SHP77 (cell line): ENCODE measurements at regions not wholly inside any gene's neighbourhood (a gene's known extent, or its start where the extent isn't known, plus 50 kb on each side); places are given as distances from the start of the nearest gene placed in this dataset.

ENCODE experiments used
- DNase-seq, 2 experiments: peaks; one replicate each; lab custom pipeline; 2025; lab: John Stamatoyannopoulos, UW

- peak in 1 of 2 experiments; percentile 17 for DNase-seq
Measured at GRCh38 chr5:124663101-124663506, 83.3 kb downstream of the ZNF608 start.

GRCh38 chr5:124662181-124662781, 84.2 kb downstream of the ZNF608 start:
- DNase-seq, result peak; percentile 44 to 53

- peak; percentile 53 to 64 for DNase-seq
Measured at GRCh38 chr5:124661317-124662141, 84.9 kb downstream of the ZNF608 start.

GRCh38 chr5:124660229-124661093, 86.0 kb downstream of the ZNF608 start:
- peak in 1 of 2 experiments; percentile 65 for DNase-seq

DNA sequence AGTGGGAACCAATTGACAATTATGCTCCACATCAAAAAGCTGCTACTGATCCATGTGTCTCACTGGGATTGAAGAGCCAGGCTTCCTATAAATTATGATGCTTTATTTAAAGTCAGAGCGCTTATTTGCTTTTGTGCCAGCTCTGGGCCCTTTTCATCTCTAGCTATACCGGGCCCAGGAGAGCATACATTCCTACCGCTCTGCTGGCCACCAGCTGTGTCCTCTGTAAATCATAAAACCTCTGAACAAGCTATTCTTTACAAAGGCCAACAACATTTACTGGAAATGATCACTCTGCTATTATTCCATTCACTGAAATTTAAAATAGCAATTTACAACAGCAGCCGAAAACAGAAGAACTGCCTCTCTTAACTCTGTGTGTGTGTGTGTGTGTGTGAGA, 86.6 kb downstream of the ZNF608 start:
- peak; percentile 71 to 74 for DNase-seq

DNA sequence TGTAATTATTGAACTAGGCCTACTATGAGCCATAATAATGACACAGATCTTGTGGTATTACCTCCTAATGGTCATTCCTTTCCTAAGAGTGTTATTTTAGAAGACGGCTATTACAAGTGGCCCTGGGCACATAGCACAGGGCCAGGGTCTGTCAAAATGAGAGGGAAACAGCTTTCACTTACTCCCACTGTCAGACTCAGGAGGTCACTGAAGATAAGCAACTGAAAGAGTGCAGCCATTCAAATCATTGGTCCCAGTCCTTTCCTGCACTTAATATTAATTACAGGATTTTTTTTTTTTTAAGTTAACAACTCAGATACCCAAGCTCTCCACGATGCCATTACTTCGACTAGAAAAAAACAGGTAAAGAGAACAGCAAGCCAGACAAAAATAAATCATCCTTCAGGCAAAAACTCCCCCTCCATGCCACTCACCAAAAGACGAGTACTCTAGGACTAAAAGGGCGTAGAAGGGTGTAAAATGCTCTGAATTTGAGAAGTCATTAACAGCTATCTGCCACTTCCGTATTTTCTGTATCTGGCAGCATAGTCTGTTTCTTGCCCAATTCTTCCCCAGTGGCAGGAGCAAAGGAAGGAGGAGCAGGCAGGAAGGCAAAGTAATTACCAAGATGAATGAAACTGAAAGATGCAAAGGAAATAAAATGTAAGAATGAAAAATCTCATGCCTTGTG, 87.4 kb downstream of the ZNF608 start:
- no peak for DNase-seq

GRCh38 chr5:124655921-124656511, 90.4 kb downstream of the ZNF608 start:
- peak; percentile 94 to 95 for DNase-seq

DNA sequence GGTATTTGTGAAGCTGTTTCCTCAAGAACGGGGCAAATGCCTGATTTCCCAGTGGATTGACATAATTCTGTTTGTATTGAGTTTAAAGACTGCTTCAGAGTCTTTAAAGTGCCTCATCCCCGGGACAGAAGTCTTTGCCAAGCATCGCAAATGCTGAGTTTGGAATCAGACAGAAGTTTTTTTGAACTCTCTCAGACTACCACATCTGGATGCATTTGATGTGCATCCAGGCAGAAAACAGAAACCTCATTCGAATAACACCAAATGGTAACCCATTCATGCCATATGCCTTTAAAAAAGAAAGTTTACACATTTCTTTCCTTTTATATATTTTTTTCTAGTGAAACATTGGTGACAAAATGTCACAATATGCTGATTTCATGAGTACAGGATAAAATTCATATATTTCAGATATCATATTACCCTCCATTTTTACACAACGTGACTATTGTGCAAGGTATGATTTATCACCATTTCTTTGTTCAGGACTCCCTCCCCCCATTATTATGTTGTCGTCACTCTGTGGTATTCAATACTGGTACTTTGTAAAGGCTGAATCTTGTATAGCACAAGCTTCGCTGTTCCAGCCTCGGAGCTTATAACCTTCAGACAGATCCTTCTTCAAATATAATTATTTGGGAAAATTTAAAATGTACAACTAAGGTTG, 91.1 kb downstream of the ZNF608 start:
- DNase-seq, result peak; percentile 81 to 86

DNA sequence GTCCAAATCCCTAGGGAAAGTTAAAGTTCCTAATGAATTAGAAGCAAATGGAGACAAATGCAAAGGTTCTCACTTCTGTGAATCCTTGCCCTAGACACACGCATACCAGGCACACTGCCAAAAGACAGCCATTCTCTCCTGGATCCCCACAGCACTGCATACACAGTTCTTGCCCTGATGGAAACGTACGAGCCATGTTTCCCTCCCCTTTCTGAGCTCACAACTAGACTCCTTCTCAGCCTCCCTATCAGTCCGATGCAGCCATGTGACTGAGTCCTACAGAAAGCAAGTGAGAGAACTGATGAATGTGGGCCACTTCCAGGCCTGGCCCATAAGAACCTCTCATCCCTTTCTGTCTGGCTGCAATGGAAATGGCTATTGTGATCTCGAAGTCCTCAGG, 92.0 kb downstream of the ZNF608 start:
- peak; percentile 29 to 57 for DNase-seq

DNA sequence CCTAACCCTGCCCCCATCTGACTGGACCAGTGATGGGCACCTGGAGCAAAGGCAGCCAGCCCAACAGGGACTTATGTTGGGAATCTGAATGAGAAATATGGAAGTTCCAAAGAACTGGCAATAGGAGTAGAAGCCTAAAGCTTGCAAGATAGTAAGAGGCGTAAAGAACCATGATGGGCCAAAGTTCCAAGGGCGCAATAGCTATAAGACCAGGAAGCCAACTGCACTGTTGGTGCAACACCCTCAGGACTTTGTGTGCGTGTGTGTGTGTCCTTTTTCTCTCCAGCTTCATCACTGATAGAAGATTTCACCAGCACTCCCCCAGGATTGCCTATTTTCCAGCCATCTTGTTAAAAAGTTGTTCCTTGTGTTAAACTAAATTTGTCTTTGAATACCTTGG, 92.8 kb downstream of the ZNF608 start:
- no peak for DNase-seq

DNA sequence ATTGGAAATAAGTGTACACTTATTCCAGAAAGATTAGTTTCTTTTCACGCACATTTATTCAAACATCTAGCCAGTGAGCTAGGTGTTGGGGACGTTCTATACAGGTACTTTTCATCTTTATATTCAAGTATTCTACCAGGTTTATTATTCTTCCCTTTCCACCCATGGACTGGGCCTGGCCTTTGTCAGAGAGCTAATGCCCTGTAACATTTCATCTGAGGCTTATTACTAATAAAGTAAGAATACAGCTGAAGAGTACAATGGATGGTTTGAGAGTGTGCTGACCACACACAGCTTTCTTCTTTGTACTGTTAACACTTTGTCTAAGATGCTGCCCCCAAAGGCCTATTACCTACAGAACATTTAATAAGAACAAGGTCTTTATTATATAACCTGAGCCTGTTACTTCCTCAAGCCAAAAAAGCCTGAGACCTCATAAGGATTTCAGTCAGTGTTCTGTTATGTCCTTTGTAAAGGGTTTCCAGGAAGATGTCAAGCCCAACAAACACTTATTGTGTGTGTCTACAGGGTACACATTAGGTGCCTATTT, 93.5 kb downstream of the ZNF608 start:
- DNase-seq, result no peak

DNA sequence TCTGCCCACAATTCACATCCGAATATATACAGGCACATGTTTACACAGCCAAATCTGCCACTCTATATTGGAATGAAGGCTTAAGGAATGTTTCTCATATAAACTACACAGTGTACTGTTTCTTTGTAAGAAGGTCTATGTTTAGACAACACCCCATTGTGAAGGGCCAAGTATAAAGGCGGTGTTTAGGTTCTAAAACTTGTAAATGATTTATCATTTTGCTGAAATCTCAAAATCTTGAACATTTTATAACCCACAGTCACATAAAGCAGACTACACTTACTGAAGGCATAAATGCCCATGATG, 94.0 kb downstream of the ZNF608 start:
- no peak for DNase-seq

DNA sequence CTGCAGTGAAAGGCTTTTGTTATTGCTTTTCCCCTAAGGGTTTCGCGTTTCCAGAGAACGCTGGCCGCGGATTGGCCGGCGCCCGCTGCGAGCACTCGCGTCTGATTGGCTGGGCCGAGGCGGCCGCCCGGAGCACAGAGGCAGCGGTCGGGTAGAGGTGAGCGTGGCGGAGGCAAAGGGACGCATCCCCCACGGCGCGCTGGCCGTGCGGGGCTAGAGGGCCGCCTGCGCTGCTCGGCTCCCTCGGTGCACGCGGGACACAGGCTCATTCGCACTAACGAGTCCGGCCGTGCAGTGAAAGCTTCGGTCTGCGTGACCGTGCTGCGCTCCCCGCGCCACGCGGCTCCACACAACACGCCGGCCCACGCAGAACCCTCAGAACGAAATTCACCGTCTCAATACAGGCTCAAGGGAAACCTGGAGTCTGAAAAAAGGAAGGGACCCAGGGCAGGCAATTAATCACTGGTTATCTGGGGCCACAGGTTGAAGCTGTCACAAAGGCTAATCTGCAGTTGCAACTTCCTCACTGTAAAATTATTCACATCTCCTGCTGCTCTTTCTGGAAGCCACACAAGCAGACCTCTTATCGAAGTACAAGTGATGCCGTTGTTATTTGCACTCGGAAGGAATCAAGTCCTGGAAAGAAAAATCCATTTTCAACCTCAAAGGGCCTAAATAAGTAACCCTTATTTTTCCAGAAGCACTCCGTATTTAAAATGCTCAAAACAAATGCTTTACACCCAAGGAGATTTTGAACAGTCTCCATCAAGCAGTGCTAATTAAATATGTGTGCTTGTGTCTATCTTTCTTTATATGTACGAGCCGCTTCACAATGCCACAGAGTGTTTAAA, 94.6 kb downstream of the ZNF608 start:
- peak; percentile 68 to 83 for DNase-seq

- no peak for DNase-seq
Measured at GRCh38 chr5:124650951-124651662, 95.3 kb downstream of the ZNF608 start.

DNA sequence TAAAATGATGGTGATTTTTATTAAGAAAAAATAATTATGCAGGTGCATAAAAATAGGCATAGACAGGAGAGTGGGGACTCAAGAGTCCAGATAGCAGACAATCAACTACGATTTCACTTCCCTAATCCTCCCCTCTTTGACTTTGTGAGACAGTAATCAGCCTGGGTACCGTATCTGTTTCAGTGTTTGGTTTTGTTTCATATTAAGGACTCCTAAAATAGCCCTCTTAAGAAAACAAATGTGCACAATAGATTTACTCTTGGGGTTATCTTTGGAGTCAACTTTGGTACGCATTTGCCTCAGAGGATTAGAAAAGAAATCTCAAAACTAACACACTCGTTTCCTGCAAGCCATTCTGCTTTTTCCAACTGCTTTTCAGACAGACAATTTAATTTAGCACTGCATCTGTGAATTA, 96.3 kb downstream of the ZNF608 start:
- DNase-seq, result no peak

DNA sequence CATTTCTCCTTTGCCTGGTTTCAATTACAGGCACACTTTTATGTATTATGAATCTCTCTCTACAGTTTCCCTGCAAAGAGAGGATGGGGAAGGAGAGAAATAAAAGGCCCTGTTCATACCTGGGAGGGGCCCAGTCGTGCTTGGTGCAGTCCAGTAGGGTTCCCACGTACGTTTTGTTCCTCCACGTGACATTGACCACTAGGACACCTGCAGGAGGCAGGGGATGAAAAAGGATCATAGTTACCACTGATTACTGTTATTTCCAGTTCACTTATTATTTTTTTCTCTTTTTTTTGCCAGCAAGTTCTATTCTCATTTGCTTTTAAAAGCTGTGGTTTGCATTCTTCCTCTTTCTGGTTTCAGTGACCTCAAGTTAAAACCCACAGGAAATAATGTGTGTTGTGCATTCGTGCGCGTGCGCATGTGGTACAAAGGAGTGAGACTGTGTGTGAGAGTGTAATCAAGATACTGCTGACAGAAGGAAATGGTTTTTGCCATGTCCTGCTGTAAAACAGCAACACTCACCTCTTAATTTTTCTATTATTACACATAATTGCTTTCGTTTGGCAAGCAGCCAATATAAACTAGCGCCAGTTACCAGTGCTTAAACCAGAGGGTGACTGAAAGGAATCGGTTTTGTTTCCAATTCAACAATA, 96.8 kb downstream of the ZNF608 start:
- peak; percentile 47 to 68 for DNase-seq

DNA sequence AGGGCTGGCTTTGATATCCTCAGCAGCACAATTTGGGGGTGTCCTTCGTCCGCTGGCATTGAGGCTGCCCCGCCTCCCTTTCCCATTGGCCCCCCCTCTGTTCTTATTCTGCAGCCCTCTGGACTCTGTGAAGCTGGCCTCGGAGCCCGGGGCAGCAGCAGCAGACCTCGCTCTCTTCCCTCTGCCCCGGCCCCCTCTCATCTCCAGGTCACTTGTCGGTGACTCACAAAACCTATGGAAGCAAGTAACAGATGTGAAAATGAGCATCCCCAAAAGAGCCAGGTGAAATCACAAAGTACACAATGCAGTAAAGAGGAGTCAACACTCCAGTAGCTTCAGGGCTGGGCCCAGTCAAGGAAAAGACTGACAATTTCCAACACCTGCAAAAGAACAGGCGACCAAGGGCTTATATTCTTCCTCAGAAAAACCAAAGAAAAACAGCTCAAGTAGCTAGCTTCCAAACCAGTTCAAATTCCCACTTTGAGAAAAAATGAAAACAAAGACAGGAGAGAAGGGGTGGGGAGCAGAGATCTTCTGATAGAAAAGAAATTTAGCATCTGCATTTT, 97.5 kb downstream of the ZNF608 start:
- peak; percentile 75 to 87 for DNase-seq

GRCh38 chr5:124647352-124647751, 99.1 kb downstream of the ZNF608 start:
- no peak for DNase-seq
